ENCODE measurements at regions not wholly inside any gene's neighbourhood (a gene's known extent, or its start where the extent isn't known, plus 50 kb on each side); places are given as distances from the start of the nearest gene placed in this dataset.

- TF ChIP-seq TCF7L2 (IDR thresholded peaks at IDR 0.05; ENCODE audit: low read depth, low read length) (no peak), CTCF (IDR thresholded peaks at IDR 0.05) (no peak), REST (IDR thresholded peaks at IDR 0.05; ENCODE audit: insufficient read depth in 1 of 2, low read depth in 2 of 2, low read length in 1 of 2) (no peak), POLR2AphosphoS5 (IDR thresholded peaks at IDR 0.05; ENCODE audit: low read depth, low read length) (no peak), SIN3A (IDR thresholded peaks at IDR 0.05; ENCODE audit: borderline replicate concordance, insufficient read depth, low read depth, low read length) (no peak)
Observed at GRCh38 chr1:43011020-43011419, 52.4 kb upstream of the SLC2A1 start.

Data from Panc1 (cell line).